BLaER1 (cell line): ENCODE measurements at regions not wholly inside any gene's neighbourhood (a gene's known extent, or its start where the extent isn't known, plus 50 kb on each side); places are given as distances from the start of the nearest gene placed in this dataset.

Experiments
- H3K27ac ChIP-seq: shearing (Covaris generic); formaldehyde crosslinking; 2 replicates; pipeline ENCODE4 v1.8.1; 2022
- H3K27me3 ChIP-seq: shearing (Covaris generic); formaldehyde crosslinking; 2 replicates; pipeline ENCODE4 v1.8.1; 2022
- H3K36me3 ChIP-seq: shearing (Covaris generic); formaldehyde crosslinking; 2 replicates; pipeline ENCODE4 v1.8.1; 2022
- H3K4me1 ChIP-seq: shearing (Covaris generic); formaldehyde crosslinking; 2 replicates; pipeline ENCODE4 v1.8.1; 2022
- H3K4me2 ChIP-seq: shearing (Covaris generic); formaldehyde crosslinking; 2 replicates; pipeline ENCODE4 v1.8.1; 2022
- H3K4me3 ChIP-seq: shearing (Covaris generic); formaldehyde crosslinking; 2 replicates; pipeline ENCODE4 v1.8.1; 2022
- H3K9ac ChIP-seq: shearing (Covaris generic); formaldehyde crosslinking; 2 replicates; pipeline ENCODE4 v1.8.1; 2022
- H3K9me3 ChIP-seq: shearing (Covaris generic); formaldehyde crosslinking; 2 replicates; pipeline ENCODE4 v1.8.1; 2022
- H4K20me1 ChIP-seq: shearing (Covaris generic); formaldehyde crosslinking; 2 replicates; pipeline ENCODE4 v1.8.1; 2022
- Cebpa-rat ChIP-seq: shearing (Covaris generic); IDR thresholded peaks from 2 replicates; pipeline ENCODE4 v1.8.1; 2022

- Histone ChIP-seq H3K9me3 (no peaks in the 10 kb centered on the region), H3K27me3 (no peaks in the 10 kb centered on the region), H4K20me1 (no peaks in the 10 kb centered on the region), H3K27ac (no peak overlapping the region), H3K4me1 (no peaks in the 10 kb centered on the region), H3K36me3 (no peaks in the 10 kb centered on the region), H3K4me3 (no peak overlapping the region), H3K4me2 (no peak overlapping the region), H3K9ac (no peak overlapping the region)
- TF ChIP-seq Cebpa-rat: no peak
Measured at GRCh38 chr7:70935854-70936253, 196.1 kb upstream of the GALNT17 start.

- no peak for TF ChIP-seq Cebpa-rat
Measured at GRCh38 chr7:70937424-70937823, 194.5 kb upstream of the GALNT17 start.

DNA sequence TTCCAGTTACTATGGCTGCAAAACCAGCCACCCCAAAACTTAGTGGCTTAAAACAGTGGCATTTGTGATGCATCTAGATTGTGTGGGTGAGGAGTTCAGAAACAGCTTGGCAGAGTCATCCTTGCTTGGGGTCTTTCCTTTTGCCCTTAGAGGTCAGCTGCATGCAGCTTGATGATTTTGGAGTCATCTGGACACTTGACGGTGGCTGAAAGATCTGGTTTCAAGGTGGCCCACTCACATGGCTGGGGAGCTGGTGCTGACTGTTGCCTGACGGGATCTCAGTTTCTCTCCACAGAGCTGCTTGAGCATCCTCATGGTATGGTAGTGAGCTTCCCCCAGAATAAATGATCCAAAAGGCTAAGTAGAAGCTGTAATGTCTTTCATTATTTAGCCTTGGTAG is 191.3 kb upstream of the GALNT17 start:
- Histone ChIP-seq H3K9ac (no peak overlapping the region), H3K27ac (no peak overlapping the region), H3K27me3 (no peaks in the 10 kb centered on the region), H3K4me2 (no peak overlapping the region), H4K20me1 (no peaks in the 10 kb centered on the region), H3K4me1 (no peaks in the 10 kb centered on the region), H3K4me3 (no peak overlapping the region), H3K36me3 (no peaks in the 10 kb centered on the region), H3K9me3 (no peaks in the 10 kb centered on the region)
- TF ChIP-seq Cebpa-rat: no peak

More at GRCh38 chr7:70937424-70937823, 194.5 kb upstream of the GALNT17 start:
- H3K4me2 ChIP-seq: no peak overlapping the region
- H3K4me3 ChIP-seq: no peak overlapping the region
- no peaks in the 10 kb centered on the region for H3K27me3 ChIP-seq
- H3K27ac ChIP-seq: no peak overlapping the region
- no peaks in the 10 kb centered on the region for H3K36me3 ChIP-seq
- no peaks in the 10 kb centered on the region for H3K9me3 ChIP-seq
- H3K9ac ChIP-seq: no peak overlapping the region
- H3K4me1 ChIP-seq: no peaks in the 10 kb centered on the region
- no peaks in the 10 kb centered on the region for H4K20me1 ChIP-seq

GRCh38 chr7:70942791-70943190 is 189.2 kb upstream of the GALNT17 start:
- no peak for TF ChIP-seq Cebpa-rat
- Histone ChIP-seq H3K9me3 (no peaks in the 10 kb centered on the region), H3K4me2 (no peak overlapping the region), H4K20me1 (no peaks in the 10 kb centered on the region), H3K36me3 (no peaks in the 10 kb centered on the region), H3K9ac (no peak overlapping the region), H3K4me1 (no peaks in the 10 kb centered on the region), H3K27ac (no peak overlapping the region), H3K4me3 (no peak overlapping the region), H3K27me3 (no peaks in the 10 kb centered on the region)

GRCh38 chr7:70944516-70944915 is 187.4 kb upstream of the GALNT17 start:
- Histone ChIP-seq H3K27me3 (no peaks in the 10 kb centered on the region), H3K4me3 (no peak overlapping the region), H3K9ac (no peak overlapping the region)

GRCh38 chr7:70947181-70947580 is 184.8 kb upstream of the GALNT17 start:
- Histone ChIP-seq H3K9ac (no peak overlapping the region), H3K4me2 (no peak overlapping the region), H3K4me3 (no peak overlapping the region), H3K9me3 (peaks cover 7% of the 10 kb centered on the region), H3K4me1 (no peaks in the 10 kb centered on the region), H3K27ac (no peak overlapping the region), H3K36me3 (no peaks in the 10 kb centered on the region), H4K20me1 (no peaks in the 10 kb centered on the region), H3K27me3 (no peaks in the 10 kb centered on the region)
- no peak for TF ChIP-seq Cebpa-rat

More at GRCh38 chr7:70944516-70944915, 187.4 kb upstream of the GALNT17 start:
- Histone ChIP-seq H3K9me3 (peaks cover 7% of the 10 kb centered on the region), H3K36me3 (no peaks in the 10 kb centered on the region), H4K20me1 (no peaks in the 10 kb centered on the region), H3K4me1 (no peaks in the 10 kb centered on the region), H3K27ac (no peak overlapping the region), H3K4me2 (no peak overlapping the region)
- TF ChIP-seq Cebpa-rat: no peak

- H3K4me3 ChIP-seq: no peak overlapping the region
- TF ChIP-seq Cebpa-rat: no peak
Measured at GRCh38 chr7:70949862-70950261, 182.1 kb upstream of the GALNT17 start.

GRCh38 chr7:70951271-70951962 is 180.5 kb upstream of the GALNT17 start:
- Histone ChIP-seq H3K4me3 (no peak overlapping the region), H3K36me3 (no peaks in the 10 kb centered on the region), H3K9ac (no peak overlapping the region), H3K4me1 (no peaks in the 10 kb centered on the region), H3K4me2 (no peak overlapping the region), H4K20me1 (no peaks in the 10 kb centered on the region), H3K27ac (no peak overlapping the region), H3K27me3 (no peaks in the 10 kb centered on the region), H3K9me3 (peaks cover 7% of the 10 kb centered on the region)
- TF ChIP-seq Cebpa-rat: no peak

More at GRCh38 chr7:70949862-70950261, 182.1 kb upstream of the GALNT17 start:
- no peak overlapping the region for H3K27ac ChIP-seq
- peaks cover 7% of the 10 kb centered on the region for H3K9me3 ChIP-seq
- H3K9ac ChIP-seq: no peak overlapping the region
- H3K4me2 ChIP-seq: no peak overlapping the region
- no peaks in the 10 kb centered on the region for H3K4me1 ChIP-seq
- H3K36me3 ChIP-seq: no peaks in the 10 kb centered on the region
- H4K20me1 ChIP-seq: no peaks in the 10 kb centered on the region
- no peaks in the 10 kb centered on the region for H3K27me3 ChIP-seq

DNA sequence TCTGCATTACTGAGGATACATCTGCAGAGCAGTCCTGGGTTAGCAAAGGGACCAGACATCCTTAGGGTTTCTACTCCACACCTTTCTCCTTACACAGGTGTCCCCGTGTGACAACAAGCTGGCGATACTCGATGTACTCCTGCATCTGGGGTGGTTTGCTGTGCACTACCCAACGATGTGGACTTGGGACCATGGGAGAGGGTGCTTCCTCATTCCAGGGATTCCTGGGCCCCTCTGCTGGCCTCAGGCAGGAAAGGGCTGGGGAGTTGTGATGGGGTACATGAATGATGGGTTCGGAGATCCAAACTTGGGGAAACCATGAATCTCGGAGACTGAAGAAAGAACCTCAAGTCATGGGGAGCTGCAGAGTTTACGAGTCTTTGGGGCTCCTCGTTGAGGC is 179.6 kb upstream of the GALNT17 start:
- Histone ChIP-seq H3K9me3 (peaks cover 7% of the 10 kb centered on the region), H3K27me3 (no peaks in the 10 kb centered on the region), H3K9ac (no peak overlapping the region), H3K4me3 (no peak overlapping the region), H3K36me3 (no peaks in the 10 kb centered on the region), H3K27ac (no peak overlapping the region), H4K20me1 (no peaks in the 10 kb centered on the region), H3K4me2 (no peak overlapping the region), H3K4me1 (no peaks in the 10 kb centered on the region)
- no peak for TF ChIP-seq Cebpa-rat

DNA sequence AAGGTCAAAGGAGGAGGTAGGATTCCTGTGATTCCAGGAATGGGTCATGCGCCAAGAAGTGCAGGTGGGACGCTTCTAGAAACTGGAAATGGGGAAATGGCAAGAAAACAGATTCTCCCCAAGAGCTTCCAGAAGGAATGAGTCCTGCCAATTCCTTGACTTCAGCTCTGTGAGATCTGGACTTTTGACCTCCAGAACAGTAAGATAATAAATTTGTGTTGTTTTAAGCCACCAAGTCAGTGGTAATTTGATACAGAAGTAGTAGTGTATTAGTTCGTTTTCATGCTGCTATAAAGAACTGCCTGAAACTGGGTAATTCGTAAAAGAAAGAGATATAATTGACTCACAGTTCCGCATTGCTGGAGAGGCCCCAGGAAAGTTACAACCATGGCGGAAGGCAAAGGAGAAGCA is 178.6 kb upstream of the GALNT17 start:
- Histone ChIP-seq H3K27me3 (no peaks in the 10 kb centered on the region), H3K36me3 (no peaks in the 10 kb centered on the region), H4K20me1 (no peaks in the 10 kb centered on the region), H3K9me3 (peaks cover 7% of the 10 kb centered on the region), H3K4me2 (no peak overlapping the region), H3K4me1 (no peaks in the 10 kb centered on the region), H3K4me3 (no peak overlapping the region), H3K9ac (no peak overlapping the region), H3K27ac (no peak overlapping the region)
- no peak for TF ChIP-seq Cebpa-rat

DNA sequence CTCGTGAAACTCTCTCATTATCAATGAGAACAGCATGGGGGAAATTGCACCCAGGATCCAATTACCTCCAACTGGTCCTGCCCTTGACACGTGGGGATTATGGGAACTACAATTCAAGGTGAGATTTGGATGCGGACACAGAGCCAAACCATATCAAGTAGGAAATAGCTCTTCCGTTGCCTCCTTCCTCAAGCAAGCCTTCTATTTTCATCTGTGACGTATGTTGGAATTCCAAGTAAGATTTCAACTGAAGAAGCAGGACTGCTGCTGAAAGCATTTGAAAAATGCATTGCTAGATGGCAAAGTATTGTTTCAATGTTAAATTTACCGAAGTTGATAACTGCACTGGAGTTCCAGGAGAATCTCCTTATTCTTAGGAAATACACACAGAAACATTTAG is 178.1 kb upstream of the GALNT17 start:
- no peaks in the 10 kb centered on the region for H3K4me1 ChIP-seq
- no peaks in the 10 kb centered on the region for H3K27me3 ChIP-seq
- H3K4me3 ChIP-seq: no peak overlapping the region
- no peak for TF ChIP-seq Cebpa-rat
- peaks cover 3% of the 10 kb centered on the region for H3K9me3 ChIP-seq
- no peaks in the 10 kb centered on the region for H3K36me3 ChIP-seq
- no peak overlapping the region for H3K27ac ChIP-seq
- H3K4me2 ChIP-seq: no peak overlapping the region
- H3K9ac ChIP-seq: no peak overlapping the region
- H4K20me1 ChIP-seq: no peaks in the 10 kb centered on the region
